GM19035 (cell line): ENCODE measurements at regions not wholly inside any gene's neighbourhood (a gene's known extent, or its start where the extent isn't known, plus 50 kb on each side); places are given as distances from the start of the nearest gene placed in this dataset.

ENCODE experiments used
- ATAC-seq: cut with Tn5 transposase; IDR thresholded peaks from one replicate; pipeline ENCODE4 v1.9.1; 2021; ENCODE audit not compliant: unreplicated experiment

- ATAC-seq = no peak
Observed at GRCh38 chr10:43885842-43886241, 237.2 kb upstream of the ZNF32 start.

GRCh38 chr10:43885252-43885651 is 236.6 kb upstream of the ZNF32 start:
- no peak for ATAC-seq

- no peak for ATAC-seq
Observed at GRCh38 chr10:43884501-43885105, 235.9 kb upstream of the ZNF32 start.

- no peak for ATAC-seq
Observed at GRCh38 chr10:43882711-43883110, 234.0 kb upstream of the ZNF32 start.

GRCh38 chr10:43881657-43882056 is 233.0 kb upstream of the ZNF32 start:
- no peak for ATAC-seq

- no peak for ATAC-seq
Observed at GRCh38 chr10:43880160-43880559, 231.5 kb upstream of the ZNF32 start.

GRCh38 chr10:43879742-43880141 is 231.1 kb upstream of the ZNF32 start:
- ATAC-seq = no peak

- no peak for ATAC-seq
Observed at GRCh38 chr10:43879162-43879561, 230.5 kb upstream of the ZNF32 start.

GRCh38 chr10:43878386-43878785 is 229.7 kb upstream of the ZNF32 start:
- no peak for ATAC-seq

- ATAC-seq = no peak
Observed at GRCh38 chr10:43876976-43877375, 228.3 kb upstream of the ZNF32 start.

GRCh38 chr10:43874984-43875383 is 226.3 kb upstream of the ZNF32 start:
- no peak for ATAC-seq

GRCh38 chr10:43873717-43874116 is 225.0 kb upstream of the ZNF32 start:
- no peak for ATAC-seq

GRCh38 chr10:43872644-43873043 is 224.0 kb upstream of the ZNF32 start:
- no peak for ATAC-seq

GRCh38 chr10:43871545-43871944 is 222.9 kb upstream of the ZNF32 start:
- no peak for ATAC-seq

- no peak for ATAC-seq
Observed at GRCh38 chr10:43870968-43871439, 222.3 kb upstream of the ZNF32 start.

- no peak for ATAC-seq
Observed at GRCh38 chr10:43869669-43870322, 221.1 kb upstream of the ZNF32 start.

- ATAC-seq = no peak
Observed at GRCh38 chr10:43868952-43869351, 220.3 kb upstream of the ZNF32 start.

GRCh38 chr10:43867667-43868565 is 219.2 kb upstream of the ZNF32 start:
- ATAC-seq = no peak

GRCh38 chr10:43867113-43867512 is 218.4 kb upstream of the ZNF32 start:
- ATAC-seq = no peak

GRCh38 chr10:43866712-43867111 is 218.0 kb upstream of the ZNF32 start:
- ATAC-seq = no peak

GRCh38 chr10:43865265-43866135 is 216.8 kb upstream of the ZNF32 start:
- no peak for ATAC-seq
